HG02763 (cell line): ENCODE measurements at regions not wholly inside any gene's neighbourhood (a gene's known extent, or its start where the extent isn't known, plus 50 kb on each side); places are given as distances from the start of the nearest gene placed in this dataset.
"Not testable (repeated sequence)": the region's sequence is repeated elsewhere in the genome, so short reads cannot be mapped to it uniquely, and the experiment has no call there.

Experiments used
- ATAC-seq: cut with Tn5 transposase; IDR thresholded peaks from one replicate; pipeline ENCODE4 v1.9.1; 2021; ENCODE audit warnings: mild to moderate bottlenecking, moderate library complexity; ENCODE audit not compliant: unreplicated experiment

DNA sequence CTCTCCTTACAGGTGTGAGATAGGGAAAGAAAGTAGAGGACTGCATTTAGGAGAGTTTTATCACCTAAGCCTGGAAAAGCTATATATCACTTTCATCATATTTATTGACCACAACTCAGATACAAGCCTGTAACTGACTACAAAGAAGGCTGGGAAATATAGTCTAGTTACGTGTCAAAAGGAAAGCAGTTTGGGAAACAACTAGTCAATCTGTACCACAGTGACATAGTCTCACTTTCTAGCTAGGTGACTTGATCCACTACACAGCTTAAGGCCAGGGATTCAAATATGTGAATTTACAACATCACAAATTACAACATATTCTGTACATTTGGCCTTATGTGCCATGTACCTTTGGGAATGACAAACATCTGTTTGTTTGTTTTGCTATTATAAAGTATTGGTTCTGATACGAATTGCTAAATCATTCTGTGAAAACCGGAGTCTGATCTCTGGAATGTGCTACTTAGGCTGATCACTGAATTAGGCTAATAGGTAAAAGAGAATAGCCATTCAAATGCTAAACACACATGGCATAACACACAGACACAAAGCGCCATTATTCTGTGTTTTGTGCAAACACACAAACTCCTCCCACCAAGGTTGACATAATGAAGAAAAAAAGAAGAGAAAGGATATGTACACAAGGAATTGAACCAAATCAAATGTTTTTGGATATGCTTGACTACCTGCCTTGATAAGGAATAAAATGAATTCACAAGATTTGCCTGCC is 279.8 kb downstream of the DUSP6 start:
- no peak for ATAC-seq

DNA sequence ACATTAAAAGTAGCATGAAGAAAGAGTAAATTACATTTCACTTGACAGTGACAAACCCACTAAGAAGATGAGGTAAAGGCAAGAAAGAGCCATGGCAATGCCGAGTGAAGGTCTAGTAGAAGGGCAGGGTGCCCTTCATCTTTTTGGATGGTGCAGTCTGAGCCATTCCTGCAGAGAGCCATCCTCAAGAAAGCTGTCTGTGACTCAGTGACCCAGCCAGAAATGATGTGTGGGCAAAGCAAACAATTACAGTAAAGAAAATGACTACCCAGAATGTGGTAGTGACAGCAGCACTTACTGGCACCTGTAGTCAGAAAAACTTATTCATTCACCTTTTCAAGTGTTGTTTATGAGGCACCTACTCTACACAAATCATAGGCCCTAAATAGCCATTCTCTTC is 281.7 kb downstream of the DUSP6 start:
- ATAC-seq: no peak

DNA sequence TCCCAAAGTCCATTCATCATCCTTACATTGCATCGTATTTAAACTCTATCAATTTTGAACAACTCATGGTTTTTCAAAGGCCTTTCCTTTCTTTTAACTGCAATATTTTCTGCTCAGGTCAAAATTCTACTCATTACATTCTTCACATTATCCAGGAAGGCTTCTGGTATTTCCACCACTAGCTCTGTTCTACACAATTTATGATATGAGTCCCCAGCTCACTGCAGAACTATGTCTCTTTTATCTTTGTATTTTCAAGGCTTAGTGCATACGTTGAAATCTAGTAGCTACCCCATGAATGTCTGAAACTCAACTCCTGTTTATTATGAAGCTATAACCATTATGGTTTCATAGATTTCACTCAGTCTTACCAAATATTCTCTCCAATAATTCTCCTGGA is 282.9 kb downstream of the DUSP6 start:
- no peak for ATAC-seq

DNA sequence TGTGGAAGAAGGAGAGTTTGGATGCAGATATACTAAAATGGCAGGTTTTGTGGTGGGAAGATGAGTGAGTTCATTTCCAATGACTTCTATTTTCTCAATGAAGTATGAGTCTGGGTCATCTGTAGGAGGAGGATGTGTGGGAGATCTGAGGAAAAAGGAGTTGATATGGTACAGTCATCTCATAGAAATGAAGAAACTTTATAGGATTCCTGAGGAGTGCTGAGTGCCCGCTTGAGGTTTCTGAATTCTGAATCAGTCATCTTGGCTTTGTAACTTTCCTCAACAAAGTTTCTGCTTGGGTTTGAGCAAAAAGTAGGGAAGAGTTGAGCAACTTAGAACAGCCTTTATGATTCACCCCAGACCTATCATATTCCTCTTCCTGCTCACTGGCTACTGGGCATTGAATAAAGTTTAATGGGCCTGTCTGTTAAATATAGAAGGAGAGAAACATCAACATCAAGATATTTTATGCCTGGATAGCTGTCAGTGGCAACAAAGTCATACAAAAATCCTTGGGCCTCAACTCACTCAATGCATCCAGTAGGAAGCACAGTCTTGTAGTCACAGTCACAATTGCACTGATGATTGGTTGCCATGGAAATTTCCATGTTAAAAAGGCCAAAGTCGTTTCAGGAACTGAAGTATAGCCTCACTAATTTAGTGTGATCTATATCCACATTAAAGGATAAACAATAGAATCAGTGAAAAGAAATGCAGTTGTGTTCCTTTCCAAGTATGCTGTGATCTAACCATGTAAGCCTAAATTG is 284.7 kb downstream of the DUSP6 start:
- ATAC-seq: no peak

DNA sequence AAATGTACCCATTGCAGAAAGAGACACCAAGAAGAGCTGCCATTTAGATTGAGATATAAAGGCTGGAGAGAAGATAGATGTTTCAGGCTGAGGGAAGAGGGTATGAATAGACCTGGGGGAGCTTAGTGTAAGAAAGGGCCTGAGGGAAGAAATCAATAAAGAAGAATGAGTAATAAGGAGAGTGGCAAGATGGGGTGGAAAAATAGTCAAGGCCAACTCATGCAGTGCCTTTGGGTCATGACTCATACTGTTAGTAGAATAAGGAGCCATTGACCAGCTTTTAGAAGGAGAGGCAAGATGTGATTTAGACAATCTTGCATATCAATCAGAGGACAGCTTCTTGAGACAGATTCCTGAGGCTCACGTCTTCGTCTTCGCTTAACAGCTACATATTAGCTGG is 287.5 kb downstream of the DUSP6 start:
- no peak for ATAC-seq

DNA sequence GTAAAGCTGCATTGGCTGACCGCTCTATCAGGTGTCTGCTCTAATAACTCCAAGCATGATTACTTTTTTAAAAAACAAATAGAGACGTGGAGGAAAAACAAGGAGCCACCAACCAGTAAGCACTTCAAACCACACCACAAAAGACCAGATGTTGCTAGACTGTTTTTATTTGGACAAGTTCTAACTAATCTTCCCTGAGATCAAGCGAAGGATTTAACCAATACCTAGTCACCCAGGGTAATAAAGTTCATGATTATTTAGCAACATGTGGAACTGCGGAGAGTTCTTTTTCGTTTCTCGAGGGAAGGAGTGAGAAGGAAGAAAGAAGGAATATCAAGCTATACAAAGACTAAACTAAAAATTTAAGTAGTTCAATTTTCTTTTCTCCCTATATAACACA is 288.1 kb downstream of the DUSP6 start:
- no peak for ATAC-seq

DNA sequence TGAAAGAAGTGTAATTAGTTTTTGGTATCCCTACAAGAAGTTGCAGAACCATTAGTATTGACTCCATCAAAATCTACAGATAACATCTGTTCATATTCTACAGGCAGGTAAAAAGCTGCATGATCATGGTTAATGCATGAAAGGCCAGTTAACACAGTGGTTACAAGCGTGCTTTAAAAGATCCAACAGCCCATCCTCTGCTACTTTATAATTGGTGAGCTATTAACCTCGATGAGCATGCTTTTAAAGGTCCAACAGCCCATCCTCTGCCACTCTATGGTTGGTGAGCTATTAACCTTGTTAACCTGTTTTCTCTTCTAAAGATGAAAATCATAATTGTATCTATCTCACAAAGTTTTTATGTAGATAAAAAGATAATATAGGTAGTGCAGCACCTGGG is 289.3 kb downstream of the DUSP6 start:
- ATAC-seq: peak; percentile 50

DNA sequence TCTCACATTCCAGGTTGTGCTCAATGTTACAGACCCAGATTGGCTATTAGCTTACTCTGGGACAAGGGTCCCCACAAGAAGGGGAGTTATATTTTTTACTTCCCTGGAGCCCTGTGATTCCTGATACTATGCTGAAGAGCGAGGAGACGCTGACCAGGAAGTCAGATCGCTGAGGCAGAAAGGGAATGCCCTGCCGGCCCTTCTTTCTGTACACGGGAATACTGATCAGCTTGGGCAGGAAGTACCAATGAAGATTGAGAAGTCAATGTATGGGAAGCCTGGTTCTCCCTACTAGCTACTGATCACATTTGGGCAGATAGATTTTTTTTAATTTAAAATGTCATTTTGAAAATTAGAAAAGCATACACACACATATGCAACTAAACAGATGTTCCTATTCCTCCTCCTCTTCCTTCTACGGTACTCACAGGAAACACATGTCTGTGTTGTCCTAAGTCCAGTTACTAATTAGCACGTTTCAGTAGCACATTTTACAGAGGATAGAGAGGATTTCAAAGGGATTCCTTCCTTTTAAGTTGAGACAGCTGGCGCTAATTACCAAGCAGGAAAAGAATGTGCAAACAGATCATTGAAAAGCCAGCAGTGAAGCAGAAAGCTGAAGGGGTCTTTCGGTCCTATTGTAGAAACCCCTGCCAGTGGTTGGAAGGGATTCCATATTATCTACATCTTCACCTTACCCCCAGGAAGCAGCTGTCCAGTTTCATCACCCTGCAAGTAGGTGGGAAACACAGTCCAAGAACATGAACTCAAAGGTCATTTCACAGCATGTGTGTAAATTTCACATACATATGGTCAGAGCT is 292.4 kb downstream of the DUSP6 start:
- ATAC-seq: no peak

DNA sequence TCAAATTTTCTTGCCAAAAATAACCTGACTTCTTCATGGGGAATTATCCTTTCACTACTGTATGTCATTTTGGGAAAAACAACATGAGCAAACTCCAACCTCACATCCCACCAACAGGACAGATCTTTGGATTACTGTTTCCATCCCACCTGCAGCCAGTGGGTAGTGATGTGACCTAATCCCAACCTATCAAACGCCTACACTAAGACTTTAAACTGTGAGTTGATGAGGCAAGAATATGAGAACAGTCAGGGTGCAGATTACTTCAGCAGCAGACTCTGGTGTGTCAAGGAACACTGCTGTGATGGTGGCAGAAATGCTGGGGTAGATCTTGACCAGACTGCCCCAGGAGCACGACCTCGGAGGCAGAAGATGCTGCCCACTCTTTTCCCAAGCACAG is 293.2 kb downstream of the DUSP6 start:
- no peak for ATAC-seq

DNA sequence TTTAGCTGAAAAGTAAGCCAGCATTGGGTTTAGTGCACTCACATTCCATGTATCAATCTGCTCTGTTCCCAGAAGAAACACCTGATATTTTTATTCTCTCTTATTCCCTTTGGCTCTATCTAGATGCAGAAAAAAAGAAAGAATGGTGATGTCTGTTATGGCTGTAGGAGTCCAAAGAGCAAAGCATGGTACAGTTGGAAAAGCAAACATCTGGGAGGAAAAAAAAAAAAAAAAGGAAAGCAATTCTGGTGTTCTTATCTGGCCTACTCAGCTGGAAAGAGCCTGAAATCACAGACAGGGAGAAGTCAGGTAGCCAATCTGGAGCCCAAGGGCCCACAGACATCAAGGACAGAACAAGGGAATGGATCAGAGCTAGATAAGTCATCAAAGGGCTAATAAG is 293.9 kb downstream of the DUSP6 start:
- no peak for ATAC-seq

DNA sequence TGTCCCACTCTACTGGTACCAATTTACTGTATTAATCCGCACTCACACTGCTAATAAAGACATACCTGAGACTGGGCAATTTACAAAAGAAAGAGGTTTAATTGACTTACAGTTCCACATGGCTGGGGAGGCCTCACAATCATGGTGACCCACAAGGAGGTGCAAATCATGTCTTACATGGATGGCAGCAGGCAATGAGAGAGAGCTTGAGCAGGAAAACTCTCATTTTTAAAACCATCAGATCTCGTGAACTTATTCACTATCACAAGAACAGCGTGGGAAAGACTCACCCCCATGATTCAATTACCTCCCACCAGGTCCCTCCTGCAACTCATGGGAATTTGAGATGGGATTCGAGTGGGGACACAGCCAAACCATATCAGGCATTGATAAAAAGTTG is 298.5 kb downstream of the DUSP6 start:
- ATAC-seq: not testable (repeated sequence)

DNA sequence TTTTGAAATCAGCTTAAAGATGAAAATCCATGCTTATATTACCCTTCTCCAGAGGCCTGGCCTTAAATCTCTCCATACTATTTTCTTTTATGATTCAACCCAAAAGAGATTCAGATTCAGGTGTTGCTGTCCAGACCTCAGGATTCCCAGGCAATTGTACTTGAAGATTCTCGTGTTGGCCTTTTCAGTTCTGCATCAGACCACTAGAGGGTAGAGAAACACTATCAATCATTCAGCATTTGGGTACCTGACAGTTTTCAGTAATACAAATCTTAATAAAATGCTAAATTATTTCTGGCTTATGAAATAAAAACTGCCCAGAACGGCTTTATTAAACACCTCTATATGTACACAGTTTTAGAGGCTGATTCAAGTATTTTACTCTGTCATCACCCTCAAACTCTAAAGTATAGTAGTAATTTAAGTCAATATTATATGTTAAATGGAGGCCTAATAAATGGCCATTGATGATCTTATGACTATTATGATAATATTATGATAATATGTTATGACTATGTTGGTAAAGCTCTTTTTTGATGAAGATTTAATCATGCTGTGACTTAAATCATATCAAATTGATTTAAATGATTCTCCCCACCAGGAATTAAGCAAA is 301.1 kb downstream of the DUSP6 start:
- ATAC-seq: peak; percentile 71

DNA sequence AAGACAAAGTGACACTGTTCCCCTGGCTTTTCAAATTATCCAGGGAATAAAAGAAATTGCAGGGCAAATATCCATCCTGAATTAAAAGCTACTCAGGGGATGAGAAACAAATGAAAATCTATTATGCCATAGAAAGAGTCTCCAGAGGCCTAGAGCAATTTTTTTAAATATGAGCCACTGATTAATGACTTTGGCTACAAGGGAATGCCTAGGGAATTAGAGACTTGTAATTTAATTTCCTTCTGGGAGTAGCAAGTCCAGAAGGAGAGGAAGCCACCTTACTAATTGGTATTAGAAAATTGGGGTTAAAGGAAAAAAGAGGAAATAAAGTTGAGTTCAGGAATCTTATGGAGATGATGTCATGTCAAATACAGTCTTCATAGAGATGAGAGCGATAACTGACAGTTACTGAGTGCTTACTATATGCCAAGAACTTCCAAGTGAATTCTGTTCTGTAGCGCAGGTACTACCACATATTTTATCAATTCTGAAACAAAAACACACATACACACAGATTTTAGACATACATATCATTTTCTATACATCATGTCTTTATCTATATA is 304.4 kb downstream of the DUSP6 start:
- no peak for ATAC-seq

DNA sequence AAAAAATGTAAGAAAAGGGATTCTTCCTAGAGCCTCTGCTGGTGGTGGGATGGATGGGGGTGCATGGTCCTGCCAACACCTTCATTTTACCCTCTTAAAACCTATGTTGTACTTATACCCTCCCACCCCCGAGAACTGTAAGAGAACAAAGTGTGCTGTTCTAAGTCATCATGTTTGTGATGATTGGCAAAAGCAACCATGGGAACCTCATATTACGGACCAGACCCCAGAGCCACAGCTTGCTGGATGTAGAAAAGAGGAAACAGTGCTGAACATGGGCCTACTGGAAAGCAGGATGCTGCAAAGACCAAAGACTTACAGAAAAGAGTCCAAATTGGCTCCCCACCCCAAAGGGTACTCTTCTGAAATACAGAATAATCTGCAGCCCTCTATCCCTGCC is 311.2 kb downstream of the DUSP6 start:
- ATAC-seq: no peak

DNA sequence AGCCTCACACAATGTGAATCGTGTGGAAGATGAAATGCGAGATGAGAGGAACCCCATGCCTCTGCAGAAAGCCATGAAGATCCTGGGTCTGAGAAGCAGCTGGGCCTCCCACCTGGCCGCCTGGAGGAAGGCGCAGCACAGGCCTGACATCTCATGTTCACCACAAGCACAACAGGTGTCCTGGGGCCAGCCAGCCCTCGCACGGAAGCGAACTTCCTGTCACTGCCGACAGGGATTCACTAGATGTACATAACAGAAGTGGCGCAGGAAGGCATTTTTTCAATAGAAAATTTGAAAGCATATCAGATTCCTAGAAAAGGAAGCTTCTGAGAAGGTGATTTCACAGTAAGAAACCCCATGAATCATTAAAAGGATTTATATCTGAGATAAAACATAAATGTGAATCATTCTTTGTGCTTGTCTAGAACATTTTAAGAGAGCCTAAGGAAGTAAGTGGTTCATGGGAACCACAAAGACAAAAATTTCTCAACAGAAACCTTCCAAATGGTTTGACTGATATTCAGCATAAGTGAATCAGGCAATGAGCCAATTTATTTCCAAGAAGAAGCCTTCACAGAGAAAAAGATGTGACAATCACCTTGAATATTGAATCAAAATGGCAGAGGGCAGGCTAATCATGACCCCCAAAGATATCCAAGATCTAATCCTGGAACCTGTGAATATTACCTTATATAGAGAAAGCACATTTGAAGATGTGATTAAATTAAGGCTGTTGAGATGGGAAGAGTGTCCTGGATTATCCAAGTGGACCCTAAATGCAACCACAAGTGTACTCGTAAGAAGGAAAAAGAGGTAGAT is 311.9 kb downstream of the DUSP6 start:
- ATAC-seq: peak; percentile 98

DNA sequence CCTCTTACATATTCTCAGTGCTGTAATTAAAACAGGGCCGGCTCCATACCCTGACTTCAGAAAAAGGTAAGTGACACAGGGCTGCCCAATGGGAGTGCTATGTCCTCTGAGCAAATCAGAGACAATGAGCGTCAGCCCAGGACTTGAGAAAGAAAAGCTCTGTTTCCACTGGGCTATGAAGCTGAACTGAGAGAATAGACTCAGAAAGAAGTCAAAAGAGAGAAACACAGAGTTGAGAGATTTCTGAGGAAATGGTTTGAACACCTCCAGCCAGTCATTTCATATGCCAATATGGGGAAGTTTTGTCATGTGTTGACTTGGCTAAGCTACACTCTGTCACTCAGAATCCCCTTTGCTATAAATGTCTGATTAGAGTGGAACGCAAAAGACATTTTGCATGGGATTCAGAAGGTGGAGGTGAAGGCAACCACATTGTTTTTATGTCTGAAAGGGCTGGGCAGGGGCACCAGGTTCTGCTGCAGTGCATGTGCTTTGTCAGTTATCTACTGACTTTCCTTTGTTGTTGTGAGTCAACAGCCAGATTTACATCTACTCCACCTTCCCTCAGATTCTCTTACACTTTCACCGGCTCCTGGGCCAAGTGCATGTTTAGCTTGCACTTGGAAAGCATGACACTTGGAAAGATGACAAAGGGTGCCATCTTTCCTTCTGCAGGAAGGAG is 313.3 kb downstream of the DUSP6 start:
- no peak for ATAC-seq

DNA sequence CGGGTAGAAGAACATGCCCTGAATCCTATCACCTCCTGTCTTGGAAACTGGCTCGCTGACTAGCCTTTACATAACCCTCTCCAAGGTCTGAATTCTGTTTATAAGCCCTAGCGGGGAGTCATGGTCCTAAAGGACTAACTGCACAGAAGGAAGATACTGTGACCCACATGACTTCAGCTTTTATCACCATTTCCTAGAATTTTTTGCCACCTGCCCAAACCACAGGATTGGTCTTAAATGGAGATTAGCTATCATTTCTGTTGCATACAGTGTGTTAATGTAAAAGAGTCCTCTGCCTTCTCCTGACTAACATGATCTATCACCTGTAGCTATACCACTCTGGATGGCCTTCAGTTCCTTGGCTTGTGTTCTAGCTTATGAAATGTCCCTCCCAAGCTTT is 319.2 kb downstream of the DUSP6 start:
- no peak for ATAC-seq

DNA sequence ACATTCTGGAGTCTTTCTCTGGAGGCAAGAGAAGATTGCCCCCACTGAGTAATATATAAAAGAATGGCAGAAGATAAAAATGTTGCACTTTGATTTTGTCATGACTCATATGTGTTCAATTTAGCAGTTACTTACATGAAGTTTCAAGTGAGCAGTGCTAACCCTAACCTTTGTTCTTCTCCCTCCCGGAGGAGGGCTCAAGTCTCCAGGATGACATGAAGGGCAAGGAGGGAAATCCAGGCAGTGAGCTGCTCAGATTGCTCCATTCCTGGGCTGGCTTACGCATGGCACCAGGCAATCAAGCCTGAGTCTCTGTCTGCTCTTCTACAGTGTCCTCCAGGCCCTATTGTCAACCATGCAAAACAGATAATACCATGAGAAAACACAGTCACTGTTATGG is 322.3 kb downstream of the DUSP6 start:
- ATAC-seq: no peak

DNA sequence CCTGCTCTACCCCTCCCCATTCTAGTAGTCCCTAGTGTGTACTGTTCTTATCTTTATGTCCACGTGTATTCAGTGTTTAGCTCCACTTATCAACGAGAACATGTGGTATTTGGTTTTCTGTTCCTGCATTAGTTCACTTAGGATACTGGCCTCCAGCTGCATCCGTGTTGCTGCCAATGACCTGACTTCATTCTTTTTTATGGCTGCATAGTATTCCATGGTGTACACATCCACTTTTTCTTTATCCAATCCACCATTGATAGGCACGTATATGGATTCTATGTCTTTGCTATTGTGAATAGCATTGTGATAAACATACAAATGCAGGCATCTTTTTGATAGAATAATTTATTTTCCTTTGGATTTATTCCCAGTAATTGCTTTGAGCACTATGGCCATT is 327.7 kb downstream of the DUSP6 start:
- ATAC-seq: no peak

DNA sequence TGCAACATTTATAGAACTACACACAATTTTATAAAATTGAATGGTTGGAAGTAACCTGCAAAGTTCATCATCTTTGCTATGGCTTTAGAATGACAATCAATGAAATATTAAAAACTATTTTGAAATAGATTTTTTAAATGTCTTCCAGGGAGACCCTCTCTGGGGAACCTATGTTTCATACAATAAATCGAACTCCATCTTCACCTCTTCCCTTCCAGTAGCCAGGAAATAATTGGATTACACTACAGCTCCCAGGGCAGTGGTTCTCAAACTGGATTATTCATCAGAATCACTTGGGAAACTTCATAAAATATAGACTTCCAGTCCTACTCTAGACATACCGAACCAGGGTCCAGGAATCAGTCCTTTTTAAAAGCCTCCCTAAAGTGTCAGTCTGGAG is 328.4 kb downstream of the DUSP6 start:
- ATAC-seq: no peak
